ENCODE measurements at regions not wholly inside any gene's neighbourhood (a gene's known extent, or its start where the extent isn't known, plus 50 kb on each side); places are given as distances from the start of the nearest gene placed in this dataset.
A peak's percentile ranks its signal among the peaks of the same experiment; 100 is the strongest.
"Not testable (repeated sequence)": the region's sequence is repeated elsewhere in the genome, so short reads cannot be mapped to it uniquely, and the experiment has no call there.

DNA sequence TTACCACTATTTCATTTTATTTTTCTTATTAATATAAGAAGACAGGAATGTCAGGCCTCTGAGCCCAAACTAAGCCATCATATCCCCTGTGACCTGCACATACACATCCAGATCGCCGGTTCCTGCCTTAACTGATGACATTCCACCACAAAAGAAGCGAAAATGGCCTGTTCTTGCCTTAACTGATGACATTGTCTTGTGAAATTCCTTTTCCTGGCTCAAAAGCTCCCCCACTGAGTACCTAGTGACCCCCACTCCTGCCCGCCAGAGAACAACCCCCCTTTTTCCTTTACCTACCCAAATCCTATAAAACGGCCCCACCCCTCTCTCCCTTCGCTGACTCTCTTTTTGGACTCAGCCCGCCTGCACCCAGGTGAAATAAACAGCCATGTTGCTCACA lies 77.8 kb upstream of the FANCL start:
- H4K8ac ChIP-seq (ENCODE audit: low read depth, low read length); H3K56ac ChIP-seq (ENCODE audit: low read length); H3K4me1 ChIP-seq (ENCODE audit: control insufficient read depth, low read depth, low read length); H3K27ac ChIP-seq (ENCODE audit: low read depth, low read length); H2BK15ac ChIP-seq (replicated peaks; ENCODE audit: low read depth); H2BK120ac ChIP-seq (ENCODE audit: low read depth, low read length); H3K4ac ChIP-seq (ENCODE audit: low read depth, low read length); H3K9ac ChIP-seq (ENCODE audit: low read length); H3K4me2 ChIP-seq (ENCODE audit: low read length); H3K23ac ChIP-seq (ENCODE audit: low read length); H4K5ac ChIP-seq (ENCODE audit: low read length); H3K27me3 ChIP-seq (ENCODE audit: insufficient read depth, low read length, poor library complexity); H3K79me1 ChIP-seq (ENCODE audit: low read length); H3K18ac ChIP-seq (ENCODE audit: low read length); H2BK5ac ChIP-seq (ENCODE audit: low read length); H3K4me3 ChIP-seq (ENCODE audit: low read length); H3K79me2 ChIP-seq (ENCODE audit: control insufficient read depth, insufficient read depth, low read length); H2AK5ac ChIP-seq (ENCODE audit: low read length); H3K36me3 ChIP-seq (ENCODE audit: control insufficient read depth, insufficient read depth, low read length): not testable (repeated sequence)
- no CpG with 5 or more reads among the region's 7 CpGs for WGBS (ENCODE audit: extremely low coverage, insufficient coverage, low lambda C conversion rate)
- peak; percentile 58 for DNase-seq

DNA sequence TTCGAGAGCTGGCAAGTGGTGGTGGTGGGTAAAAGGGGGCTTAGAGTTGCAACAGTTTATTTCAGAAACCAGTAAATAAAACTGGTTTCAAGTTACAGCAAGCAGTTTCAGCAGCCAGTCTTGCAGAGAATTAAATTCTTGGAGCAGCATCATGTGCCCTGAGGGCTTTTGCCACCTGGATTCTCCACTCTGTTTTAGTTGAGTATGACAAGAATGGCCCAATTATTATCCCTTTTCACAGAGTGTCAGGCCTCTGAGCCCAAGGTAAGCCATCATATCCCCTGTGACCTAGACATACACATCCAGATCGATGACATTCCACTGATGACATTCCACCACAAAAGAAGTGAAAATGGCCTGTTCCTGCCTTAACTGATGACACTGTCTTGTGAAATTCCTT lies 72.8 kb upstream of the FANCL start:
- no CpG with 5 or more reads among the region's 2 CpGs for WGBS (ENCODE audit: extremely low coverage, insufficient coverage, low lambda C conversion rate)
- peak; percentile 58 for DNase-seq

DNA sequence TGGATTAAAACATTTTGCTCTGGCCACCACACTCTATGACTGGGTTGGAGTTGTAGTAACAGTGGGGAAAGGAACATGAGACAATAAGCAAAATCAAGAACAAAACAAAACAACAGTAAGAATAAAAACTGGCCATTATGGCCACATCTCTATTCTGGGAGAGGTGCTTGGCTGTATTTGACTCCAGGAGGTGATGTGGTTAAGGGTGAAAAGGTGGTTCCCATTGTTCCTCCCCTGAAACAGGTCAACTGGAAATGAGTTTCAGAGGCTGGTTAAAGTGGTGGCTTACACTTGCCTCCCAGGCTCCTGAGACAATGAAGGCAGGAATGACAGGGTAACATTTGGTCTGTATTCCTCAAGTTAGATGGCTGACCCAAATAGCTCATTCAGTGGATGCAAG lies 67.3 kb upstream of the FANCL start:
- H3K79me1 ChIP-seq (ENCODE audit: low read length), result no peaks in the 10 kb centered on the region
- no peak overlapping the region for H3K9ac ChIP-seq (ENCODE audit: low read length)
- H3K27ac ChIP-seq (ENCODE audit: low read depth, low read length), result no peak overlapping the region
- H3K4me3 ChIP-seq (ENCODE audit: low read length), result no peak overlapping the region
- H2AK5ac ChIP-seq (ENCODE audit: low read length), result no peak overlapping the region
- DNase-seq, result no peak
- no peak overlapping the region for H4K8ac ChIP-seq (ENCODE audit: low read depth, low read length)
- no peak overlapping the region for H2BK120ac ChIP-seq (ENCODE audit: low read depth, low read length)
- H3K23ac ChIP-seq (ENCODE audit: low read length), result no peak overlapping the region
- no peaks in the 10 kb centered on the region for H3K27me3 ChIP-seq (ENCODE audit: insufficient read depth, low read length, poor library complexity)
- H3K79me2 ChIP-seq (ENCODE audit: control insufficient read depth, insufficient read depth, low read length), result no peaks in the 10 kb centered on the region
- no peaks in the 10 kb centered on the region for H3K4me1 ChIP-seq (ENCODE audit: control insufficient read depth, low read depth, low read length)
- H2BK15ac ChIP-seq (replicated peaks; ENCODE audit: low read depth), result no peak overlapping the region
- no peak overlapping the region for H3K4ac ChIP-seq (ENCODE audit: low read depth, low read length)
- H3K56ac ChIP-seq (ENCODE audit: low read length), result no peak overlapping the region
- no peaks in the 10 kb centered on the region for H3K36me3 ChIP-seq (ENCODE audit: control insufficient read depth, insufficient read depth, low read length)
- no peak overlapping the region for H4K5ac ChIP-seq (ENCODE audit: low read length)
- H3K4me2 ChIP-seq (ENCODE audit: low read length), result no peak overlapping the region
- H2BK5ac ChIP-seq (ENCODE audit: low read length), result no peak overlapping the region
- no peak overlapping the region for H3K18ac ChIP-seq (ENCODE audit: low read length)

More for the DNA sequence above, 72.8 kb upstream of the FANCL start:
- Histone ChIP-seq H3K27ac (ENCODE audit: low read depth, low read length) (peak overlapping the region; percentile 31), H3K18ac (ENCODE audit: low read length) (peak overlapping the region; percentile 80), H3K23ac (ENCODE audit: low read length) (no peak overlapping the region), H3K79me2 (ENCODE audit: control insufficient read depth, insufficient read depth, low read length) (no peaks in the 10 kb centered on the region), H4K5ac (ENCODE audit: low read length) (no peak overlapping the region), H2BK5ac (ENCODE audit: low read length) (no peak overlapping the region), H2BK15ac (replicated peaks; ENCODE audit: low read depth) (no peak overlapping the region), H2AK5ac (ENCODE audit: low read length) (peak overlapping the region; percentile 37), H3K9ac (ENCODE audit: low read length) (no peak overlapping the region), H2BK120ac (ENCODE audit: low read depth, low read length) (peak overlapping the region; percentile 85), H3K27me3 (ENCODE audit: insufficient read depth, low read length, poor library complexity) (no peaks in the 10 kb centered on the region), H3K79me1 (ENCODE audit: low read length) (no peaks in the 10 kb centered on the region), H4K8ac (ENCODE audit: low read depth, low read length) (no peak overlapping the region), H3K56ac (ENCODE audit: low read length) (no peak overlapping the region), H3K36me3 (ENCODE audit: control insufficient read depth, insufficient read depth, low read length) (no peaks in the 10 kb centered on the region), H3K4me1 (ENCODE audit: control insufficient read depth, low read depth, low read length) (no peaks in the 10 kb centered on the region), H3K4ac (ENCODE audit: low read depth, low read length) (no peak overlapping the region), H3K4me2 (ENCODE audit: low read length) (no peak overlapping the region), H3K4me3 (ENCODE audit: low read length) (no peak overlapping the region)

DNA sequence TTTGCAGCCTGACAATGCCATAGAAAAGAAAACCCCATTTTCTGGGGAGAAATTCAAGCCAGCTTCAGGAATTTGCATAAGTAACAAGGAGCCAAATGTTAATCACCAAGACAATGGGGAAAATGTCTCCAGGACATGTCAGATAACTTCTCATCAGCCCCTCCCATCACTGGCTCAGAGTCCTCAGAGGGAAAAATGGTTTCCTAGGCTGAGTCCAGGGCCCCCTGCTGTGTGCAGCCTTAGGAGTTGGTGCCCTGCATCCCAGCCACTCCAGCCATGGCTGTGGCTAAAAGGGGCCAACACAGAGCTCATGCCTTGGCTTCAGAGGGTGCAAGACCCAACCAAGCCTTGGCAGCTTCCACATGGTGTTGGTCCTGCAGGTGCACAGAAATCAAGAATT lies 63.7 kb upstream of the FANCL start:
- peak; percentile 67 for DNase-seq
- no peak overlapping the region for H3K4me3 ChIP-seq (ENCODE audit: low read length)
- H3K4me1 ChIP-seq (ENCODE audit: control insufficient read depth, low read depth, low read length), result no peaks in the 10 kb centered on the region
- no peaks in the 10 kb centered on the region for H3K79me1 ChIP-seq (ENCODE audit: low read length)
- H3K4me2 ChIP-seq (ENCODE audit: low read length), result no peak overlapping the region
- H4K8ac ChIP-seq (ENCODE audit: low read depth, low read length), result no peak overlapping the region
- no peak overlapping the region for H3K9ac ChIP-seq (ENCODE audit: low read length)
- H3K4ac ChIP-seq (ENCODE audit: low read depth, low read length), result no peak overlapping the region
- H2AK5ac ChIP-seq (ENCODE audit: low read length), result no peak overlapping the region
- no peaks in the 10 kb centered on the region for H3K27me3 ChIP-seq (ENCODE audit: insufficient read depth, low read length, poor library complexity)
- no peak overlapping the region for H3K18ac ChIP-seq (ENCODE audit: low read length)
- no peaks in the 10 kb centered on the region for H3K79me2 ChIP-seq (ENCODE audit: control insufficient read depth, insufficient read depth, low read length)
- no peaks in the 10 kb centered on the region for H3K36me3 ChIP-seq (ENCODE audit: control insufficient read depth, insufficient read depth, low read length)
- no peak overlapping the region for H2BK120ac ChIP-seq (ENCODE audit: low read depth, low read length)
- H3K56ac ChIP-seq (ENCODE audit: low read length), result no peak overlapping the region
- H3K23ac ChIP-seq (ENCODE audit: low read length), result no peak overlapping the region
- no peak overlapping the region for H2BK5ac ChIP-seq (ENCODE audit: low read length)
- H3K27ac ChIP-seq (ENCODE audit: low read depth, low read length), result no peak overlapping the region
- no peak overlapping the region for H2BK15ac ChIP-seq (replicated peaks; ENCODE audit: low read depth)
- H4K5ac ChIP-seq (ENCODE audit: low read length), result no peak overlapping the region

DNA sequence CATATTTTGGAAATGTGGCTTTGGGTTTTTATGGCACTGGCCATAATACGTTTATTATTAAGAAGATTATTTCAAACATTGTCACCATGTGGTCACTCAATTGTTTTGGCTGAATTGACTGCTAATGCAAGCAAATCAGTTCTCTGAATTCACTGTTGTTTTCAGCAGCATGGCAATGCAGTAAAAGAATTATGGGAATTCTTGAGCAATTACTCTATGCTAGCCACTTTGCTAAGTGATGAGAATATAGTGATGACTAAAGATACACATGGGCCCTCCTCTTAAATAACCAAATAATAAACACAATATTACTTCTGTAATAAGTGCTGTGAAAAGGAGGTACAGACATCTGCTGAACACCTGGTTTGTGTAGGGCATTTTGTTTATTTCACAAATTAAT lies 58.0 kb upstream of the FANCL start:
- Histone ChIP-seq H3K9ac (ENCODE audit: low read length) (no peak overlapping the region), H3K36me3 (ENCODE audit: control insufficient read depth, insufficient read depth, low read length) (no peaks in the 10 kb centered on the region), H2AK5ac (ENCODE audit: low read length) (no peak overlapping the region), H2BK5ac (ENCODE audit: low read length) (no peak overlapping the region), H3K18ac (ENCODE audit: low read length) (no peak overlapping the region), H3K4me2 (ENCODE audit: low read length) (no peak overlapping the region), H3K4me1 (ENCODE audit: control insufficient read depth, low read depth, low read length) (no peaks in the 10 kb centered on the region), H4K8ac (ENCODE audit: low read depth, low read length) (no peak overlapping the region), H3K79me1 (ENCODE audit: low read length) (no peaks in the 10 kb centered on the region), H3K4me3 (ENCODE audit: low read length) (no peak overlapping the region), H2BK15ac (replicated peaks; ENCODE audit: low read depth) (no peak overlapping the region), H3K79me2 (ENCODE audit: control insufficient read depth, insufficient read depth, low read length) (no peaks in the 10 kb centered on the region), H3K27me3 (ENCODE audit: insufficient read depth, low read length, poor library complexity) (no peaks in the 10 kb centered on the region), H3K27ac (ENCODE audit: low read depth, low read length) (no peak overlapping the region), H3K23ac (ENCODE audit: low read length) (no peak overlapping the region), H2BK120ac (ENCODE audit: low read depth, low read length) (no peak overlapping the region), H3K56ac (ENCODE audit: low read length) (no peak overlapping the region), H4K5ac (ENCODE audit: low read length) (no peak overlapping the region), H3K4ac (ENCODE audit: low read depth, low read length) (no peak overlapping the region)
- WGBS (ENCODE audit: extremely low coverage, insufficient coverage, low lambda C conversion rate), result no CpG with 5 or more reads among the region's 1 CpG
- no peak for DNase-seq

DNA sequence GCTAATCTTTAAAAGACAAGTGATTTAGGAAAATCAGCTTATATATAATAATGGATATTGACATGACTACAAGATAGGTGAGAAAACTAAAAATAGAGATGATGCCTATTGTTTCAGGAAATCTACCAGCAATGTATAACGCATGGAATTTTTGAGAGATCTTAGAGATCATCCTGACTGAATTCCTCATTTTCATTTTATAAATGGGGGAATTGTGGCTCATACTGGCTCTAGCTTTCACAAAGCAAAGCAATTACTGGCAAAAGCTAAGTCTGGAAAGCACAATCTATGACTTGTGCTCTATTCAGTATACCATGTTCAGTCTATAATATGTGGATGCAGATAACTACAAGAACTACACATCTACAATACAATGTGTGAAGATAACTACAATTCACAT lies 51.9 kb upstream of the FANCL start:
- no peak overlapping the region for H2BK15ac ChIP-seq (replicated peaks; ENCODE audit: low read depth)
- no peak overlapping the region for H3K27ac ChIP-seq (ENCODE audit: low read depth, low read length)
- no peak for DNase-seq
- no peaks in the 10 kb centered on the region for H3K36me3 ChIP-seq (ENCODE audit: control insufficient read depth, insufficient read depth, low read length)
- no peaks in the 10 kb centered on the region for H3K79me1 ChIP-seq (ENCODE audit: low read length)
- no peaks in the 10 kb centered on the region for H3K27me3 ChIP-seq (ENCODE audit: insufficient read depth, low read length, poor library complexity)
- H3K79me2 ChIP-seq (ENCODE audit: control insufficient read depth, insufficient read depth, low read length), result no peaks in the 10 kb centered on the region
- no peak overlapping the region for H3K56ac ChIP-seq (ENCODE audit: low read length)
- H4K8ac ChIP-seq (ENCODE audit: low read depth, low read length), result no peak overlapping the region
- H3K18ac ChIP-seq (ENCODE audit: low read length), result no peak overlapping the region
- no peak overlapping the region for H2AK5ac ChIP-seq (ENCODE audit: low read length)
- H3K4me3 ChIP-seq (ENCODE audit: low read length), result no peak overlapping the region
- H3K4ac ChIP-seq (ENCODE audit: low read depth, low read length), result no peak overlapping the region
- no peak overlapping the region for H3K4me2 ChIP-seq (ENCODE audit: low read length)
- H3K23ac ChIP-seq (ENCODE audit: low read length), result no peak overlapping the region
- WGBS (ENCODE audit: extremely low coverage, insufficient coverage, low lambda C conversion rate), result no CpG with 5 or more reads among the region's 1 CpG
- no peak overlapping the region for H2BK5ac ChIP-seq (ENCODE audit: low read length)
- no peaks in the 10 kb centered on the region for H3K4me1 ChIP-seq (ENCODE audit: control insufficient read depth, low read depth, low read length)
- H4K5ac ChIP-seq (ENCODE audit: low read length), result no peak overlapping the region
- H2BK120ac ChIP-seq (ENCODE audit: low read depth, low read length), result no peak overlapping the region
- H3K9ac ChIP-seq (ENCODE audit: low read length), result no peak overlapping the region

Measured in mesendoderm (in vitro differentiated cells).